Omental fat pad (tissue), 3 donors: ENCODE measurements at regions not wholly inside any gene's neighbourhood (a gene's known extent, or its start where the extent isn't known, plus 50 kb on each side); places are given as distances from the start of the nearest gene placed in this dataset.

Experiments used
- ATAC-seq: fragments of 150-250 bp; one replicate; pipeline ENCODE4 v1.9.1; 2016; ENCODE audit warnings: mild to moderate bottlenecking, moderate library complexity; ENCODE audit not compliant: low FRiP score
- DNase-seq: peaks from one replicate; pipeline ENCODE4 v3.0.0-alpha.2; 2019; ENCODE audit warnings: low spot score
- TF ChIP-seq, protein P1 (sequence below), 3 donors: fragments of 450-650 bp; IDR thresholded peaks; one replicate each; pipeline ENCODE4 v1.5.1; 2016 to 2017; ENCODE audit warnings: antibody characterized with exemption in 3 of 3, mild to moderate bottlenecking in 3 of 3, moderate library complexity in 2 of 3

DNA sequence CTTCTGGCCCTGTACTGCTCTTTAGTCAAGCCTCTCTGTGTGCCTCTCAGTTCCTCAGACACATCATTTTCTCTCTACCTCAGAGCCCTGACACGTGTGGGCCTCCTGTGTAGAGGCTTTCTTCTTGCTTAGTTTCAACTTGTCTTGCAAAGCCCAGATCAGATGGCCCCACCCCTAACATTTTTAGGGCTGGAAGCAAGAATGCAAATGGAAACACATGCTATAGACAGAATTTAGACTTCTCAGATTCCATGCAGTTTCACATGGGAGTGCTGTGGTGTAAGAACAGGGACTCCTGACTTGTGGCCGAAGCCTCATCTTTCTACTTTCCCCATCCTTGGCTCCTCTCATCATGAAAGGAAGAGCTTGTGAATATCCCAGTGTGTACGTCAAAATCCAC, 350.7 kb downstream of the DCHS2 start:
- TF ChIP-seq, protein P1, sequence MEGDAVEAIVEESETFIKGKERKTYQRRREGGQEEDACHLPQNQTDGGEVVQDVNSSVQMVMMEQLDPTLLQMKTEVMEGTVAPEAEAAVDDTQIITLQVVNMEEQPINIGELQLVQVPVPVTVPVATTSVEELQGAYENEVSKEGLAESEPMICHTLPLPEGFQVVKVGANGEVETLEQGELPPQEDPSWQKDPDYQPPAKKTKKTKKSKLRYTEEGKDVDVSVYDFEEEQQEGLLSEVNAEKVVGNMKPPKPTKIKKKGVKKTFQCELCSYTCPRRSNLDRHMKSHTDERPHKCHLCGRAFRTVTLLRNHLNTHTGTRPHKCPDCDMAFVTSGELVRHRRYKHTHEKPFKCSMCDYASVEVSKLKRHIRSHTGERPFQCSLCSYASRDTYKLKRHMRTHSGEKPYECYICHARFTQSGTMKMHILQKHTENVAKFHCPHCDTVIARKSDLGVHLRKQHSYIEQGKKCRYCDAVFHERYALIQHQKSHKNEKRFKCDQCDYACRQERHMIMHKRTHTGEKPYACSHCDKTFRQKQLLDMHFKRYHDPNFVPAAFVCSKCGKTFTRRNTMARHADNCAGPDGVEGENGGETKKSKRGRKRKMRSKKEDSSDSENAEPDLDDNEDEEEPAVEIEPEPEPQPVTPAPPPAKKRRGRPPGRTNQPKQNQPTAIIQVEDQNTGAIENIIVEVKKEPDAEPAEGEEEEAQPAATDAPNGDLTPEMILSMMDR (IDR thresholded peaks at IDR 0.05): no peak
- ATAC-seq: no peak
- DNase-seq: no peak

DNA sequence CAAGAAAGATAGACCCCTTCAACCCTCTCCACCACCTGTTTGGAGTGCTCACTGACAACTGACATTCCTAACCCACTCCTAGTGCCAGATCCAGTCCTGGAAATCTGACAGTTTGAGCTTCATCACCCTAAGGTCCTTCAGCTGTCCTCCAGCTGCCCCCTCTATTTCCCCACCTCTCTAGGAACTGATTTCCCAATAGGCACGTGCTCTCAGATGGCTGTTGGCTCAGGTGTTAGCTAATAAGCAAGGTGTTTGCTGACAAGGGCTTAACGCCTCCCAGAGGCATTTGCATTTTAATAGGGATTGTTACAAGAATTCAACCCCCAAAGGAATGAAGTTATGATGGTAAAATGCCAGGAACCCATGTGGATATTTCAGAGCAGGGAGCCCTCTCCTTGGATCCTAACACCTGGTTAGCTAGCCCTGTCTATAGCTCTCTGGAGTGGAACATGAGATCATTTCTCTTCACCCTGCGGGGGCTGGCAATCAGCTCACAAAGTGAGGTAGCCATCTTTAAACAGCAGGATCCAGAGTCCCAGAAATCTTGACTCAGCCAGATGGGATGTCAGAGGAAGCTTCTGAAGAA, 348.5 kb upstream of the SFRP2 start:
- no peak for ATAC-seq

DNA sequence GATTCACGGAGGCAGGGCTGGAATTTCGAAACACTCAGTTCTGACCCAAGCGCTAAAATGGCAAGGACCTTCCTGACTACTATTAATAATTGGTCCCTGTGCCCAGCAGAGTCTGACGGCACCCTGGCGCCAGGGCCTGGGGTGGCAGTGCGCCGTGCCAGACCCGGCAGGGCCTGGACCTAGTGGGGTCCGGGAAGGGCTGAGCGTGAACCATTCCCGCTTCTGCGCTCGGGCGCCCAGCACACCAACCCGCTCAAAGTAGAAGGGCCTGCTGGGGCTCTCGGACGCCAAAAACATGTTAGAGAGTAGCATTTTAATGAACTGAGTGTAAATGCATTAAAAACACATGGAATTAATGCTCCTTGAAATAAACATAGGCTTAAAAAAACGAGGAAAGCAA, 346.7 kb upstream of the SFRP2 start:
- DNase-seq: no peak
- TF ChIP-seq, protein P1 (IDR thresholded peaks at IDR 0.05): no peak
- no peak for ATAC-seq

More for the DNA sequence above, 348.5 kb upstream of the SFRP2 start:
- no peak for DNase-seq
- TF ChIP-seq, protein P1 (IDR thresholded peaks at IDR 0.05): no peak

DNA sequence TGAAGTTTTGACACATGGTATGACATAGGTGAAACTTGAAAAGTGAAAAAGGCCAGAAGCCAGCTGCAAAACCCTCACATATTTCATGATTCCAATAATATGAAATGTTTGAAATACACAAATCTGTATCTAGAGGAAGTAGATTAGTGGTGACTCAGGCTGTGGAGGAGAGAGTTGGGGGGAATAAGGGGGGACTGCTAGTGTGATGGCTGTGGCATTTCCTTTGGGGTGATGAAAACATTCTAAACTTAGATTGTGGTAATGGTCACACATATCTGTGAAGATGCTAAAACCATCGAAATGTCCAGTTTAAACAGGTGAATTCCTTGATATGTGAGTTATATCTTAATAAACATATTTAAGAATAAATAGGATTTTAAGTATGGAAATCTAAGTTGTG, 343.5 kb upstream of the SFRP2 start:
- no peak for ATAC-seq
- DNase-seq: no peak
- TF ChIP-seq, protein P1 (IDR thresholded peaks at IDR 0.05): no peak

DNA sequence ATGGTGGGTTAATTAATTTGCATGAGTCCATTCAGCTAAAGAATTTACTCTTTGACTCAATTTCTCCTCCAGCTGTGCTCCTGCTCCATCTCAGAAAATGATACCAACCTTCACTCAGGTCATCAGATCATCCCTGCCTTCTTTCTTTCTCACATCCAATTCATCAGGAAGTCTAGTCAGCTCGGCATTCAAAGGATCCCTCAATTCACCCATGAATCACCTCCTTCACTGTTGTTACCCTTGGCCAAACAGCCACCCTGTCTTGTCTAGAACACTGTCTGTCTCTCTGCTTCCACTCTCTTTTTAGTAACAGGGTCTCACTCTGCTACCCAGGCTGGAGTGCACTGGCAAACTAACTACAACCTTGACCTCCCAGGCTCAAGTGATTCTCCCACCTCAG, 337.4 kb upstream of the SFRP2 start:
- ATAC-seq (no peak), DNase-seq (no peak)
- TF ChIP-seq, protein P1 (IDR thresholded peaks at IDR 0.05): no peak

DNA sequence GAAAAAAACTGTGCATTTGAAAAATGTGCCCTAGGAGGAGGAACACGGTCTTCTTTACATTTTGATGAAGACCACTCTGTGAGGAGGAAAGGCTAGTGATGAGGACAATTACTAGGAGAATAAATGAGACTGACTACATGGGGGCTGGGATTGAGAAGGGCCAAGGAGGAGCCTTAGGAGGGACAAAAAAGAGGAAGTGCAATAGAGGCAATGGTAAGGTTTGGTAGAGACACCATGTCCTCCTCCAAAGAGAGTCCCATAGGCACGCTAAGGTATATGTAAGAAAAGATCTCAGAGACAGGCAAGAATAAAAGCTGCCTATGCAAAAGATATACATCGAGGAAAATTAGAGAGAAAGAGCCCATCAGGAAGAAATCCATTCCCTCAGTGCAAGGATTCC, 336.5 kb upstream of the SFRP2 start:
- DNase-seq (no peak), ATAC-seq (no peak)
- TF ChIP-seq, protein P1 (IDR thresholded peaks at IDR 0.05): no peak

DNA sequence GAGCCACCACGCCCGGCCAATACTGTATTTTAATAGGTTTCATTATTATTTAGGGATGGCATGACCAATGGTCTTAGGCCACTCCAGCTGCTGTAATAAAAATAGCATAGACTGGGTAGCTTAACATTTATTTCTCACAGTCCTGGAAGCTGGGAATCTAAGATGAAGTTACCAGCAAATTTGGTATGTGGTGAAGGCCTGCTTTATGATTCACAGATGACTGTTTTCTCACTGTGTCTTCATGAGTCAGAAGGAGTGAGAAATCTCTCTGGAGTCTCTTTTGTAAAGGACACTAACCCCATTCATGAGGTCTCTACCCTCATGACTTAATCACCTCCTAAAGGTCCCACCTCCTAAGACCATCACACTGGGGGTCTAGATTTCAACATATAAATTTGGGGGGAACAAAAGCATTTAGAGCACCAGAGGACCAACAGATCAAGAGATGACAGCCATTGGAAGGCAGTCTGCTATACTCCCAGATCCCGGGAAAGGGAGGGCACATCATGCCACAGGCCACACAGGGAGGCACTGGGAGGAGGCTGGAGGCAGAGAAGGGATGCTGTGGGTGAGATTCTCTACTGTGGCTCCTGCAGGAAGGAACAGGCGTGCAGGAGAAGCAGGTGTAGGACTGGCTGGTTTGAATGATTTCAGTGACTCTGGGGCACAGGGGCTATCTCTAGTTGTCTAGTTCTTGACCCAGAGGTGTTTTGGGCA, 335.8 kb upstream of the SFRP2 start:
- ATAC-seq: peak; percentile 62
- TF ChIP-seq, protein P1 (IDR thresholded peaks at IDR 0.05): no peak
- no peak for DNase-seq
